NCI-H1694 treated with DMSO at 0.1 percent for 48 hours (cell line): ENCODE measurements at regions not wholly inside any gene's neighbourhood (a gene's known extent, or its start where the extent isn't known, plus 50 kb on each side); places are given as distances from the start of the nearest gene placed in this dataset.
A peak's percentile ranks its signal among the peaks of the same experiment; 100 is the strongest.

Experiments
- DNase-seq: peaks from one replicate; lab custom pipeline; 2025; lab: John Stamatoyannopoulos, UW

DNA sequence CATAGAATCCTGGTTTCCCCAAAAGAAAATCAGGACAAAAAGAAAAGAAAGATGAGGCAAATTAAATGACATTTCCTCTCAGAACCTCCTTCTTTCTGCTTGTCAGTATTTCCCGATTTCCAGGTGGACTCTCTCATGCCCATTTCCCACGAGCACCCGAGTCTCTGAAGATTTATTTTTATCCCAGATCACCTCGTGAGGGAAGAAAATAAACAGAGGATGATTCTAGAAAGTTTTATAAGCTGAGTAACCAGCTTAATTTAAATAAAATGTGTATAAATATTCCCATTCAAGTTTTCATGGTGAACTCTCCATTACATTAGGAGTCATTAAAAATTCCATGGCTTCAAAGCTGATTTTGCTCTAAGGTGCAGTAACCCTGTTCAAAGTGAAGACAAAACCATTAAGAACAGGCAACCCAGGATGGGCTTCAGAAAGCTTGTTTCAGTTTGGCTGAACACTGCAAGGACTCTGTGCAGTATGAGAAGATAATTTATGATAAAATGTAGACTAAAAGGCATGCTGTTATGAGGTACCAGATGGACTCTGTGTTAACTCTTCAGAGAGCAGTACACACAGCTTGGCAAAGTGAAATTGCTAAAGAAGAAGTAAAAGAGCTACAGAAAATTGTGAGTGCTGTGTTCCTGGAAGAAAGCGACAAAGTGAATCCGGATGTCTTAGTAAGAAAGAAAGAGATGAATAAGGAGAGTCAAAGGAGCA lies 521.3 kb upstream of the LRRN3 start:
- DNase-seq, result no peak

GRCh38 chr7:110573862-110574528 lies 516.9 kb upstream of the LRRN3 start:
- no peak for DNase-seq

DNA sequence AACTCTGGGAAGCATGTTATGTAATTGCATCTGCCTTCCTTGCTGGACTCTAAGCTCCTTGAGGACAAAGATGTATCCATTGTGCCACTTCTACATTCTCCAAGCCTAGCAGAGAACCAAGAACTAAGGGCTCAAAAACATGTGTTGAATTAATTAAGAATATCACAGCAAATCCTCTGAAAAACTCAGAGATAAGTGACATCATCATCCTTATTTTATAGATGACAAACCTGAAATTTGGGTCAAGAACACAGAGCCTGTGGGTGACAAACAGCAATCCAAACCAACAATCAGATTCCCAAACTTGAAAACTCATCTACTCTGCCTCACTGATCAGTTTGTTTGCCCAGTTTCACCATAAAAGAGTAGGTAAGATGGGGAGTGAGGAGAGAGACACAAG lies 503.6 kb upstream of the LRRN3 start:
- no peak for DNase-seq

DNA sequence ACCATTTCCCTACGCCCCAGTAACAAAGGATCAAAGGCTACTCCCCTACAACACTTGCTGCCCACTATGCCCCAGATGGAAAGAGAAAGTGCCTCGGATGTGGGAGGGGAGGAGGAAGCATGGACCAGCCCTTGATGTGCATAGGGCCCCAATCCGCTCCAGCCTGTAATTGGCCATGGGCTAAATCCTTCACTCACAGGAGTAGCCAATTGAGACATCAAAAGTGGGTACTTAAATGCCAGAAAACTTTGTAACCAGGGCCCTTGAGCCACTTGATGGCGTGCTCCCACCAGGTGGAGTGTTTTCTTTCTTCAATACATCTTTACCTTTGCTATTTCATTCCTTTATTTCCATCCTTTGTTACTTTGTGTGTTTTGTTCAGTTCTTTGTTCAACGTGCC lies 500.5 kb upstream of the LRRN3 start:
- no peak for DNase-seq

DNA sequence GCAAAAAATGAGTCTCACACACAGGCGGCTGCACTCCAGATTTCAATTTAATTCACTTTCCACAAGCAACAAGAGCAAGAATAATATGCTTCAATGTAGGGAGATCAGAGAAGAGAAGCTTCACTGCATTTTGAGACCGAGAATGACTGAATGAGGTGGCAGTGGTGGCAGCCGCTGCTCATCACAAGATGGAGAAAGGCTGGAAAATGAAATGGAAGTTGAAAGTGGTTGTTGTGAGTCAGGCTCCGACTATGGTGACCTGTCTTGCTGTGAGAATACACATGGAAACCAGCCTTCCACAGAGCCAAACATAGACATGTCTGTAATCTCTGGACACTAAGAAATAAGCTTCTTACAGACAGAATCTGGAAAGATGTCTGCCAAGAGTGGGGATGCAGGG lies 499.6 kb upstream of the LRRN3 start:
- DNase-seq, result no peak

- DNase-seq, result no peak
Measured at GRCh38 chr7:110592557-110592956, 498.4 kb upstream of the LRRN3 start.

DNA sequence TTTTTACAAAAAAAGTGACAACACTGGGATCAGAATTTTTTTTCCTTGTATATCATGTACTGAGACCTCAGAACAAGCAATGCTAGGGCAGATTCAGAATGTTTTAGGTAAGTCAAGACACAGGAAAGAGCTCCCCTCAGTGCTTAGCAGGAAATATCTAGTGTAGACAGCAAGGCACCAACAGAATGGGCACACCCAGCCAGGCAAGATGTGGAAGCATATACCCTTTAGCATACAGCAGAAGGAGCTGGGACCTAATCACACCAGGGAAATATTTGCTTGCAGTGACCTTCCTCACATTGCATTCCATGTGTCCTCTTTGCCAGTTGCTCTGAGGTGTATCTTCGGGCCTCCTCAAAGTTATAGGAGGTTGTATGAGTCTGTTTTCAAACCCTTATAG lies 497.6 kb upstream of the LRRN3 start:
- no peak for DNase-seq

- peak; percentile 30 for DNase-seq
Measured at GRCh38 chr7:110595694-110596093, 495.2 kb upstream of the LRRN3 start.

DNA sequence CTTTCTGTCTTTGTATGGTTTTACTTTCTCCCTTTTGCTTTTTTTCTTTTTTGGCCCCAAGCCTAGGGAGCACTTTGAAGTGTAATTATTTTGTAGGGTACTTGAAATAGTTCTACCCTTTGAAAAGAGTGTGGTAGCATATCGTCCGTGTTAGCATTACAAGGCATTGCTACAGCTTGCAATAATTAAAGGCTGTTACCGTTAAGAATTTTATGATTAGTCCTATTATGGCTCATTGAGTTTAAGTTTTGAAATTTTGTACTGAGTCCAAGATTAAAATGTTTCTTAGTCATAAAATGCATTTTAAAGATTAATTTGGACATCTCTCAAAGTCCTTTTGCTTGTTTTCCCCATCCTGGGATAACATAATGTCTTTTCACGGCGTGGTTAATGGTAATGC lies 490.0 kb upstream of the LRRN3 start:
- no peak for DNase-seq

DNA sequence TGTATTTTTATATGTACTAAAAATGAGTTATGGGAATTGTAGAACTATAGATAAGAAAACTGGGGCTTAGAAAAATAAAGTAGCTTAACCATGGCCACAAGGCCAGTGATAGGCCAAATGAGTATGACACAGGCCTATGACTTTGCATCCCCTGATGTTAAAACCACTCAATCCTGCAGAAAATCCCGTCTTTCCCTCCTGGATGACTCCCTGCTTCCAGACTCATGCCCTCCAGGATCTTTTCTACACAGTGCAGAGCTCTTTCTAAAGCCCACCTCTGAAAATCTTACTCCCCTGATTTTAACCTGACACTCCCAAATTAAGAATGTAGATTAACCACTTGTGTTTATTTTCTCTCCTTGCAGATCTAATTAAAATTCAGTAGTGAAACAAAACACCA lies 489.2 kb upstream of the LRRN3 start:
- DNase-seq, result no peak

DNA sequence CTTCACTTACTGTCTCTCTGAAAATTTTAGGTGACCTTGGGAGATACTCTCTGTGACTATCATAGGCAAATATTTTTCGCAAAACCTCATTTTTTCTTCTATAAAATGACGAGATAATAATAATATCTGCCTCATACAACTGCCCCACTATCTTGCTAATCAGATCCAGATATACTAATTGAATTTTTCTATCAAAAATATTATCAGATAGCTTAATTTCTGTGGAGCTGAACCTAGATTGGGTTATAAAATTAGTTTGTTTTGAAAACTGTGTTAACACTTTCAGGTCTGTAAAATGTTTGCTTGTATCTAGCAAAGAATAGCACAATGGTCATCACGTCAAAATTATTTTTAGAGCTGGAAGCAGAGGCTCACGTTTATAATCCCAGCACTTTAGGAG lies 486.7 kb upstream of the LRRN3 start:
- DNase-seq, result no peak

DNA sequence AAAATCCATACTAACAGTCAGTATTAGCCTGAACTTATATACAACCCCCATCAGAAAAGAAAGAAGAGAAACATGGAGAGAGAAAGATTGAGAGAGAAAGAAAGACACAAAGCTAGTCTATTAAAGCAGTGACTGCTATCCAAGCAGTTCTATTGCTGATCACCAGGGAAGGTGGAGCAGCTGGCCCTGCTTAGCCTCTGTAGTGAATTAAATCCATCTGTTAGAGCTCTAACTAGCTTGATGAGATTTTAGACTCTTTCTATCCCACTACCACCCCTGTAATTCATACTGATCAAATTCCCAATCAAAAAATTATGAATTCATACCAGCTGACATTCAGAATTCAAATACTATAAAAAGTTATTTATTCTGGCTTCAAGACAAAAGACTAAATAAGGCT lies 486.0 kb upstream of the LRRN3 start:
- DNase-seq, result peak; percentile 27

DNA sequence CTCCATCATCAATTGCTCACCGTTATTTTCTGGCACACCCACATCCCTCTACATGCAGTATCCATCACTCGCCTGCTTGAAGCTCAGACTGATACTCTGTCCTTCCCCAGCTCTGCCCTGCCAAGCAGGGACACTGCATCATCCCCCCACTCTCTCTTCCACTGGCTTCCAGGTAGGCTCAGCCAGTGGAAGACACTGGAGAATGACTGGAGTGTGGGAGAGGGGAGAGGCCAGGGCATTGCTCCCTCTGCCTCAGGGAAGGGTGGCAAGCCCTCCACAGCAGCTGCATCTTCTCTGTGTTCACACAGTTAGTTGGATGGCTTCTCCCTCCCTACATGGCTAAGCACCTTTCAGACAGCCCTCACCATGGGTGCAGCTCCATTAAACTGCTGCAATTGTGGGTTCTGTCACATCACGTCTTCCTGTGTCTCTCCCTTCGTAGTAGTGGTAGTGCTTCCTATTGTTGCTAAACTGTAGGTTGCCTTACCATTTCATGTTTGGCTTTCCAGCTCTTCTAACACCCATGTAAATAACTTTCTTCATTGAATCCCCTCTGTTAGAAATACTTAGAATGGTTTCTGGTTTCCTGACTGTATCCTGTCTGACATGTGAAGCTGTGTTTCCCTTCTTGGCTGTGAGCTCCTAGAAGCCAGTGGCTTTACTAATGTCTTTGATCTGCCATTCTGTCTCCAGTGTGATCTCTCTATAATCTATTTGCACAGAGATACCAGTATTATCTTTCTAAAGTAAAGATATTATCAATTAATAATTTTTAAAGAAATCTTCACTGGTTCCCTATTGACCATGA lies 483.7 kb upstream of the LRRN3 start:
- no peak for DNase-seq

DNA sequence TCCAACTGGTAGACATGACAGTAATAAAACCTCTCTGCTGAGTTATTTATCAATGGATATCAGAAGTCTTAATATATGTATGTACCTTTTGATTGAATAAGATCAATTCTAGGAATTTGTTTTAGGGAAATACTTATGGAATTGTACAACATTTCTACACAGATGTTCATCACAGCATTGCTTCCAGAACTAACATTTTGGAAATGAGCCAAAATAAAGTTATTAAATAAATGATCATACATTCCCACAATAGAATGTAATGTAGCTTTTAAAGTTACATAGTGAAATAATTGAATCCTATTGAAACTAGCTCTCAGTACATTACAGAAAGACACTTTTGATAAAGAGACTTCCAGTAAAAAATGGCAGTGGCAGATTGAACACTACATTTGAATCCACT lies 481.6 kb upstream of the LRRN3 start:
- no peak for DNase-seq

GRCh38 chr7:110612680-110613079 lies 478.2 kb upstream of the LRRN3 start:
- DNase-seq, result no peak
